Body of pancreas (tissue), 4 donors: ENCODE measurements at regions not wholly inside any gene's neighbourhood (a gene's known extent, or its start where the extent isn't known, plus 50 kb on each side); places are given as distances from the start of the nearest gene placed in this dataset.
A peak's percentile ranks its signal among the peaks of the same experiment; 100 is the strongest.

ENCODE experiments used
- ATAC-seq: fragments of 150-250 bp; one replicate; pipeline ENCODE4 v1.9.1; 2016
- DNase-seq, 4 donors: peaks; one replicate each; pipeline ENCODE4 v3.0.0-alpha.2; 2019
- H3K27ac ChIP-seq, 4 donors: fragments of 200-600 bp; sonication (generic); 1 replicate in 3 of 4; 2 replicates in 1 of 4; pipeline versions ENCODE4 v1.5.1 to v1.6.1; 2016 to 2019; ENCODE audit warnings: mild to moderate bottlenecking in 1 of 4, mixed read lengths in 1 of 4, moderate library complexity in 1 of 4
- H3K27me3 ChIP-seq, 2 donors: fragments of 200-600 bp; sonication (generic); one replicate each; pipeline ENCODE4 v1.6.0; 2016; ENCODE audit warnings: mild to moderate bottlenecking in 1 of 2
- H3K36me3 ChIP-seq, 2 donors: fragments of 200-600 bp; sonication (generic); replicated peaks in 1 of 2; 2 replicates each; pipeline ENCODE4 v1.5.1; 2016; ENCODE audit warnings: low read depth in 2 of 2; ENCODE audit not compliant: insufficient read depth in 1 of 2
- H3K4me1 ChIP-seq: fragments of 200-600 bp; sonication (generic); one replicate; pipeline ENCODE4 v1.6.0; 2016
- H3K4me3 ChIP-seq, 2 donors: fragments of 200-600 bp; sonication (generic); 1 replicate in 1 of 2; 2 replicates in 1 of 2; pipeline ENCODE4 v1.5.1; 2016 to 2019
- H3K9me3 ChIP-seq, 3 donors: fragments of 200-600 bp; sonication (generic); 1 replicate in 2 of 3; 2 replicates in 1 of 3; pipeline ENCODE4 v1.5.1; 2016
- CTCF ChIP-seq, 7 experiments: fragments of 450-650 bp in 4 of 7; fragments of 200-600 bp in 3 of 7; sonication (generic) in 3 of 7; IDR thresholded peaks; one replicate each; pipeline ENCODE4 v1.5.1; 2016 to 2019; ENCODE audit warnings: antibody characterized with exemption in 7 of 7
- POLR2A ChIP-seq, 3 donors: fragments of 450-650 bp; IDR thresholded peaks; one replicate each; pipeline ENCODE4 v1.6.1; 2016; ENCODE audit warnings: antibody characterized with exemption in 3 of 3, mild to moderate bottlenecking in 2 of 3
- WGBS, 2 donors: methylation state at CpG; one replicate each; pipeline ENCODE4 v1.1.5; 2017; 5-methylcytosine and 5-hydroxymethylcytosine counted together
- intact Hi-C: fragments of 100-400 bp; cut with DNase I; formaldehyde crosslinking; loops from one replicate; pipeline ENCODE4 v1.15.1; 2023

GRCh38 chr16:64409783-64410210, 712.1 kb downstream of the CDH11 start:
- intact Hi-C loops = no loop called here
- no peak for TF ChIP-seq POLR2A (IDR thresholded peaks at IDR 0.05)
- TF ChIP-seq CTCF (IDR thresholded peaks at IDR 0.05) = no peak

GRCh38 chr16:64408699-64409098, 713.2 kb downstream of the CDH11 start:
- no peaks in the 10 kb centered on the region for H3K9me3 ChIP-seq
- no peaks in the 10 kb centered on the region for H3K36me3 ChIP-seq
- H3K27ac ChIP-seq = no peak overlapping the region
- H3K4me3 ChIP-seq = no peak overlapping the region
- TF ChIP-seq POLR2A (IDR thresholded peaks at IDR 0.05) (no peak), CTCF (IDR thresholded peaks at IDR 0.05) (no peak)
- WGBS, 2 donors = 52 to 75% methylated on average over 1 of the region's 1 CpG
- H3K27me3 ChIP-seq = no peaks in the 10 kb centered on the region
- ATAC-seq (no peak), DNase-seq (no peak)
- intact Hi-C loops = no loop called here
- peaks cover 10% of the 10 kb centered on the region for H3K4me1 ChIP-seq

More at GRCh38 chr16:64409783-64410210, 712.1 kb downstream of the CDH11 start:
- DNase-seq = peak in 1 of 4 donors; percentile 10
- no peak overlapping the region for H3K4me3 ChIP-seq
- H3K27ac ChIP-seq = no peak overlapping the region
- H3K4me1 ChIP-seq = peaks cover 10% of the 10 kb centered on the region
- H3K36me3 ChIP-seq = no peaks in the 10 kb centered on the region
- peak; percentile 33 for ATAC-seq
- WGBS, 2 donors = 67 to 80% methylated on average over 4 of the region's 4 CpGs
- no peaks in the 10 kb centered on the region for H3K27me3 ChIP-seq
- no peaks in the 10 kb centered on the region for H3K9me3 ChIP-seq

GRCh38 chr16:64406770-64407181, 715.1 kb downstream of the CDH11 start:
- no peaks in the 10 kb centered on the region for H3K9me3 ChIP-seq
- no peak overlapping the region for H3K4me3 ChIP-seq
- H3K4me1 ChIP-seq = peaks cover 20% of the 10 kb centered on the region
- ATAC-seq (no peak), DNase-seq (no peak)
- no peak overlapping the region for H3K27ac ChIP-seq
- H3K27me3 ChIP-seq = no peaks in the 10 kb centered on the region
- TF ChIP-seq CTCF (IDR thresholded peaks at IDR 0.05) (no peak), POLR2A (IDR thresholded peaks at IDR 0.05) (no peak)
- 54 to 60% methylated on average over 4 of the region's 4 CpGs for WGBS, 2 donors
- H3K36me3 ChIP-seq = no peaks in the 10 kb centered on the region
- intact Hi-C loops = no loop called here

GRCh38 chr16:64403352-64403751, 718.5 kb downstream of the CDH11 start:
- Histone ChIP-seq H3K4me3 (no peak overlapping the region), H3K9me3 (no peaks in the 10 kb centered on the region), H3K36me3 (no peaks in the 10 kb centered on the region), H3K27me3 (no peaks in the 10 kb centered on the region), H3K4me1 (peaks cover 11% of the 10 kb centered on the region), H3K27ac (no peak overlapping the region)
- DNase-seq (no peak), ATAC-seq (no peak)
- WGBS, 2 donors = 10 to 34% methylated on average over 1 of the region's 1 CpG
- intact Hi-C loops = no loop called here
- TF ChIP-seq POLR2A (IDR thresholded peaks at IDR 0.05) (no peak), CTCF (IDR thresholded peaks at IDR 0.05) (no peak)

GRCh38 chr16:64398793-64399192, 723.1 kb downstream of the CDH11 start:
- Histone ChIP-seq H3K9me3 (no peaks in the 10 kb centered on the region), H3K27me3 (no peaks in the 10 kb centered on the region), H3K4me3 (no peak overlapping the region), H3K27ac (no peak overlapping the region), H3K36me3 (no peaks in the 10 kb centered on the region), H3K4me1 (peaks cover 11% of the 10 kb centered on the region)
- no peak for TF ChIP-seq POLR2A (IDR thresholded peaks at IDR 0.05)
- no peak for TF ChIP-seq CTCF (IDR thresholded peaks at IDR 0.05)
- no peak for DNase-seq
- 74 to 78% methylated on average over 5 of the region's 5 CpGs for WGBS, 2 donors
- intact Hi-C loops = no loop called here
- ATAC-seq = no peak
